ENCODE measurements at regions not wholly inside any gene's neighbourhood (a gene's known extent, or its start where the extent isn't known, plus 50 kb on each side); places are given as distances from the start of the nearest gene placed in this dataset.

- no peaks in the 10 kb centered on the region for H3K4me1 ChIP-seq
- ATAC-seq (no peak), DNase-seq (no peak), FAIRE-seq (no peak)
- no peaks in the 10 kb centered on the region for H3K9me3 ChIP-seq
- no peaks in the 10 kb centered on the region for H3K36me3 ChIP-seq
- 88 to 93% methylated on average over 3 of the region's 3 CpGs for WGBS, 2 donors
- no peak for TF ChIP-seq CTCF (IDR thresholded peaks at IDR 0.05)
- intact Hi-C loops (cut with DNase I): no loop called here
- H3K27me3 ChIP-seq: no peaks in the 10 kb centered on the region
- H3K4me3 ChIP-seq: no peak overlapping the region
- no peak overlapping the region for H3K27ac ChIP-seq
Measured at GRCh38 chr3:171955598-171955997, 83.8 kb upstream of the FNDC3B start.

GRCh38 chr3:171956181-171956683 lies 83.1 kb upstream of the FNDC3B start:
- H3K27ac ChIP-seq: no peak overlapping the region
- H3K4me1 ChIP-seq: no peaks in the 10 kb centered on the region
- DNase-seq (no peak), FAIRE-seq (no peak), ATAC-seq (no peak)
- intact Hi-C loops (cut with DNase I): no loop called here
- no peak overlapping the region for H3K4me3 ChIP-seq
- H3K9me3 ChIP-seq: no peaks in the 10 kb centered on the region
- no peaks in the 10 kb centered on the region for H3K36me3 ChIP-seq
- H3K27me3 ChIP-seq: no peaks in the 10 kb centered on the region
- TF ChIP-seq CTCF (IDR thresholded peaks at IDR 0.05): no peak
- whole genome bisulfite sequencing, 2 donors: 89 to 92% methylated on average over 13 of the region's 13 CpGs

DNA sequence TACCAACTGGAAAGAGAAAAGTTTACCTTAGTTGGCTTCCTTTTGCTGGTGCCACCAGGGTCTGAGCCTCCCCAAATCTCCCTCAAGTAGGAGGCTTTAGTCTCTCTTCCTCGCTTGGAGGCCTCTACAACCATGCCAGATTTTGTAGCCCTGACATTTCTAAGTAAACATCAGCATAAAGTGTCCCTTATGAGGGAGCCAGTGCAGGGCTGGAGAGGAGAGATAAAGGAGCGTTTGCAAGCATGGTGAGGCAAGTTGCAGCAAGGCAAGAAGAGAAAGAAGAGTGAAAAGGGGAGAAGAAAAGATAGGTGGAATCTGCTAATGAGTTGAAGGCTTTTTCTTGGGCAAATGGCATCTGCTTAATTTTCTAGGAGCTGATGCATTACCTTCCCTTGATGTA lies 82.7 kb upstream of the FNDC3B start:
- H3K36me3 ChIP-seq: no peaks in the 10 kb centered on the region
- no peaks in the 10 kb centered on the region for H3K4me1 ChIP-seq
- TF ChIP-seq CTCF (IDR thresholded peaks at IDR 0.05): no peak
- FAIRE-seq: no peak
- no peaks in the 10 kb centered on the region for H3K27me3 ChIP-seq
- DNase-seq: no peak
- no peaks in the 10 kb centered on the region for H3K9me3 ChIP-seq
- intact Hi-C loops (cut with DNase I): no loop called here
- WGBS, 2 donors: 74% methylated on average over 2 of the region's 2 CpGs
- H3K27ac ChIP-seq: no peak overlapping the region
- no peak overlapping the region for H3K4me3 ChIP-seq
- no peak for ATAC-seq

DNA sequence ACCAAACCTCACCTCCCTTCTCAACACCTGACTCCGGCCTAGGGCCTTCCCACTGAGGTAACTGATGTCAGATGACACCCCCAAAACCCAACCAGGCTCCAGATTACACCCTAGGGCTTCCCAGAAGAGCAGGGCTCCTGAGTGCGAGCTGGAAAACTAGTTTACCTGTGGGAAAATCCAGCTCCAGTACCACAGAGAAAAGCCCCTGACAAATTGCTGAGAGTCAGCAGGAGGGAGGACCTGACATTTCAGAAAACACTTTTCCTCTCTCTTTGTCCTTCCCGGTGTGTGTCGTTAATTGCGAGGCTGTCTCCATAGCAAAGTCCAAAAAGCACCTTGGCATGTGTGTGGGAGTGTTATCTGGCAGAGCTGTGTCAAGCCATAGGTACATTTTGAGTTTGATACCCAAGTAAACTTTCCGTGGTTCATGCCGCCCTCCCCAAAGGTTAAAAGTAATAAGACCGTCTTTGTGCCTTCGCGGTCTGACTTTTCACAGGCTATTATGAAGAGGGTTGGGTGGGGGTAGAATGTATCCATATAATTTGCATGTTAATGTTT lies 79.8 kb upstream of the FNDC3B start:
- H3K9me3 ChIP-seq: no peaks in the 10 kb centered on the region
- ATAC-seq (peak in 3 of 4 donors; percentile 38 to 64 (median 38)), FAIRE-seq (no peak), DNase-seq (no peak)
- H3K27me3 ChIP-seq: no peaks in the 10 kb centered on the region
- 58 to 76% methylated on average over 10 of the region's 10 CpGs for WGBS, 2 donors
- no peak for TF ChIP-seq CTCF (IDR thresholded peaks at IDR 0.05)
- intact Hi-C loops (cut with DNase I): no loop called here
- no peaks in the 10 kb centered on the region for H3K36me3 ChIP-seq
- peak overlapping the region in 1 of 4 donors; percentile 12 for H3K27ac ChIP-seq
- H3K4me1 ChIP-seq: no peaks in the 10 kb centered on the region
- H3K4me3 ChIP-seq: no peak overlapping the region

DNA sequence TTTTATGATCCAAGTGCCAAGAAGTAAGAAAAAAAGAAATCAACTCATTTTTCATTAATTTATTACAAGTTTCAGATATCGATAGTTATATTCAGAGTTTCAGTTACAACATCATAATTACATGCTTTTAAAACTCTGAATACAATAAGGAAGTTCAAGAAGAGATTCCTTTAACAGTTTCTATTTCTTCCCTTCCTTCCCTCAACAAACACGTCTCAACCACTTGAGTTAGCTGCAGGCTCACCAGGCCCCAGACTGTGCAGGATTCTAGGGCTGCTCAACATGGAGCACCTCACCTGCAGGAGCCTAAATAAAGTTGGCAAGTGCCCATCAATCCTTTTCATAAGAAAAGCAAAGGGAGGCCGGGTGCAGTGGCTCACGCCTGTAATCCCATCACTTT lies 79.2 kb upstream of the FNDC3B start:
- Histone ChIP-seq H3K4me3 (no peak overlapping the region), H3K9me3 (no peaks in the 10 kb centered on the region), H3K27ac (peak overlapping the region in 1 of 4 donors; percentile 12), H3K4me1 (no peaks in the 10 kb centered on the region), H3K27me3 (no peaks in the 10 kb centered on the region), H3K36me3 (no peaks in the 10 kb centered on the region)
- DNase-seq: no peak
- 88 to 90% methylated on average over 4 of the region's 4 CpGs for WGBS, 2 donors
- ATAC-seq: no peak
- no peak for FAIRE-seq
- no peak for TF ChIP-seq CTCF (IDR thresholded peaks at IDR 0.05)
- intact Hi-C loops (cut with DNase I): no loop called here

All from pancreas (tissue), 10 donors.